GM18502 (cell line): ENCODE measurements at regions not wholly inside any gene's neighbourhood (a gene's known extent, or its start where the extent isn't known, plus 50 kb on each side); places are given as distances from the start of the nearest gene placed in this dataset.
"Not testable (repeated sequence)": the region's sequence is repeated elsewhere in the genome, so short reads cannot be mapped to it uniquely, and the experiment has no call there.

Experiments
- ATAC-seq: cut with Tn5 transposase; IDR thresholded peaks from one replicate; pipeline ENCODE4 v1.9.1; 2021; ENCODE audit warnings: mild to moderate bottlenecking; ENCODE audit not compliant: unreplicated experiment, poor library complexity

DNA sequence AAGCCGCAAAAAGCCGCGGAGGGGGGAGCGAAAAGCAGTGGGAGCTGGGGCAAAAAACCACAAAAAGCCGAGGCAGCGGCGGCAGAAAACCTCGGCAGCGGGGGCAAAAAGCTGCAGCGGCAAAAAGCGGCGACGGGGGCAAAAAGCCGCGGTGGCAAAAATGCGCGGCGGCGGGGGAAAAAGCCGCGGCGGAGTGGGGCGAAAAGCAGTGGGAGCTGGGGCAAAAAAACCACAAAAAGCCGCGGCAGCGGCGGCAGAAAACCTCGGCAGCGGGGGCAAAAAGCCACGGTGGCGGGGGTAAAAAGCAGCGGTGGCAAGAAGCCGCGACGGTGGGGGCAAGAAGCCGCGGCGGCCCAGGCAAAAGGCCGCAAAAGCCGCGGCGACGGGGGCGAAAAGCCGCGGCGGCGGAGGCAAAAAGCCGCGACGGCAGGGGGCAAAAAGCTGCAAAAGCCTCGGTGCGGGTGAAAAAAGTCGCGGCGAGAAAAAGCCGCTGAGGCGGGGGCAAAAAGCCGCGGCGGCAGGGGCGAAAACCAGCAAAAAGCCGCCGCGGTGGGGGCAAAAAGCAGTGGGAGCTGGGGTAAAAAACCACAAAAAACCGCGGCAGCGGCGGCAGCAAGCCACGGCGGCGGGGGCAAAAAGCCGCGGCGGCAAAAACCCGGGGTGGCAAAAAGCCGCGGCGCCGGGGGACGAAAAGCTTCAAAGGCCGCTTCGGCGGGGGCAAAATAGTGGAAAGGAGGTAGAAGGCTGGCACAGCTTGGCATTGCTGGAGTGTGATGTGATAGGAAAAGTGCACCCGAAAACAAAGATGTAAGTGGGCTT is 135.9 kb downstream of the ZNF92 start:
- no peak for ATAC-seq

DNA sequence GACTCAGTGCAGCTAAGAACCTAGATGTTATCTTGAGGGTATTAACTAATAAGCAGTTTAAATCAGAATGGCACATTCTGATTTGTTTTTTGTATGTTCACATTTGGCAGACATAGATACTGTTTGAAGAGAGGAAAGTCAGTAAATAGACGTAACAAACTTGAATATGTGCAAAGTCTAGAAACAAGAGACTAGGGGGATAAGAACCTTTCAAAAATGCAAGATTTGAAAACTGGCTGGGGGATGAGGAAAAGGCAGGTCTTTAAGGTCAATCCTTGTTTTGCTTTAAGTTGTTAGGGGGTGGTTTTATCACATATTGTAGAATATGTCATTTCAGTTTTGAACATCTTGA is 136.5 kb downstream of the ZNF92 start:
- ATAC-seq: not testable (repeated sequence)

DNA sequence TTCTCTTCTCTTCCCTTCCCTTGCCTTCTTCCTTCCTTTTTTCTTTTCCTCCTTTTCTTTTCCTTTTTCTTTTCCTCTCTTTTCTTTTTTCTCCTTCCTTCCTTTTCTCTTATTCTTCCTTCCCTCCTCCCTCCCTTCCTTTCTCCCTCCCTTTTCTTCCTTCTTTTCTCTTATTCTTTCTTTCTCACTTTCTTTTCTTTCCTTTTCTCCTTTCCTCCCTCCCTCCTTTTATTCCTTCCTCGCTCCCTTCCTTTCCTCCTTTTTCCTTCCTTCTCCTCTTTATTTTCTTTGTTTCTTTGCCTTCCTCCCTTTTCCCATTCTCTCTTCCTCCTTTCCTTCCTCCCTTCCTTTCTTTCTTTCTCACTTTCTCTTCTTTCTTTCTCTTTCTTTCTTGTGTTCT is 146.1 kb downstream of the ZNF92 start:
- ATAC-seq: not testable (repeated sequence)

DNA sequence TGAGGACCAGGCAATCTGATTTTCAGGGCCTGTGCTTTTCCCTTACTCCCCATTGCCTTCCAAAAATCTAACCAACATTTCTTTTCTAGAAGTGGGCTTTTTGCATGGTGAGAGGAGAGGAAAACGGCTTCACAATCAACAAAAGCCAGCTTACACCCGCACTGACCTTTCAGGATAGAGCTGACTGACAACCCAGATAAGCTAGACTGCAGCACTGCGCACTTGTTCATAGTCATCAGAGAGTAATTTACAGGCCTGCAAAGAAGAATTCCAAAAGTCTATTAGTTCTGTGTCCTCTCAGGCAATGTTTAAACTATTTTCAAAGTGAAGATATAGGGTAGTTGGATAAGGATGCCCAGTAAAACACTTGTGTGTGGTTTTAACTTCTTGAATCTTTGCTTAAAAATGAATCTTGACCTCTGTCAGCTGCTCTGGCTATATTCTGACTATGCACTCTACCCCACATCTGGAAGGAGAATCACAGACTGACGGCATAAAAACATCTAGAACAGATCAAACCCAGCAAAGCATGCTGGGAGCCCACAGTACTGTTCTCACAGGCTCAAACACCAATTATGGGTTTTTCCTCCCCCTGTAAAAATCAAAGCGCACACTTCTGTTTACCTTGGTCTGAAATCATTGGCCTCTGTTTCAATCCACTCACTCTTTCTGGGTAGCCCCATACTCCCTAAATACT is 172.0 kb downstream of the ZNF92 start:
- ATAC-seq: not testable (repeated sequence)

DNA sequence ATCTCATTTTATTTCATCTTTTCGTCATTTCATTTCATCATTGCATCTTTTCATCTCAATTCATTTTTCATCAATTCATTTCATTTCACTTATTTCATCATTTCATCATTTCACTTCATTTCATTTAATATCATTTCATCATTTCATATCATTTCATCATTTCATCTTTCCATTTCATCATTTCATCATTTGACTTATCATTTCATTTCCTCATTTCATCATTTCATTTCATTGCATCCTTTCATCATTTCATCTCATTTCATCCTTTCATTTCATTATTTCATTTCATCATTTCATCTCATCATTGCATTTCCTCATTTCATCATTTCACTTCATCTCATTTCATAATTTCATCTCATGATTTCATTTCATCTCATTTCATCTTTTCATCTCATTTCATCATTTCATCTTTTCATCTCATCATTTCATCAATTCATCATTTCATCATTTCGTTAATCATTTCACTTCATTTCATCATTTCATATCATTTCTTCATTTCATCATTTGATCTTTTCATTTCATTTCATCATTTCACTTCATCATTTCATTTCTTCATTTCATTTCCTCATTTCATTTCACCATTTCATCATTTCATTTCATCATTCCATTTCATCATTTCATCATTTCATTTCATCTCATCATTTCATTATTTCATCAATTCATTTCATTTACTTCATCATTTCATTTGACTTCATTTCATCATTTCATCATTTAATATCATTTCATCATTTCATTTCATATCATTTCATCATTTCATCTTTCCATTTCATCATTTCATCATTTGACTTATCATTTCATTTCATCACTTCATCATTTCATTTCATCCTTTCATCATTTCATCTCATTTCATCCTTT is 176.2 kb downstream of the ZNF92 start:
- ATAC-seq: not testable (repeated sequence)

DNA sequence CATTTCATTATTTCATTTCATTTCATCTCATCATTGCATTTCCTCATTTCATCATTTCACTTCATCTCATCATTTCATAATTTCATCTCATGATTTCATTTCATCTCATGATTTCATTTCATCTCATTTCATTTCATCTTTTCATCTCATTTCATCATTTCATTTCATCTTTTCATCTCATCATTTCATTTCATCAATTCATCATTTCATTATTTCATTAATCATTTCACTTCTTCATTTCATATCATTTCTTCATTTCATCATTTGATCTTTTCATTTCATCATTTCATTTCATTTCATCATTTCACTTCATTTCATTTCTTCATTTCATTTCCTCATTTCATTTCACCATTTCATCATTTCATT is 176.8 kb downstream of the ZNF92 start:
- ATAC-seq: not testable (repeated sequence)

DNA sequence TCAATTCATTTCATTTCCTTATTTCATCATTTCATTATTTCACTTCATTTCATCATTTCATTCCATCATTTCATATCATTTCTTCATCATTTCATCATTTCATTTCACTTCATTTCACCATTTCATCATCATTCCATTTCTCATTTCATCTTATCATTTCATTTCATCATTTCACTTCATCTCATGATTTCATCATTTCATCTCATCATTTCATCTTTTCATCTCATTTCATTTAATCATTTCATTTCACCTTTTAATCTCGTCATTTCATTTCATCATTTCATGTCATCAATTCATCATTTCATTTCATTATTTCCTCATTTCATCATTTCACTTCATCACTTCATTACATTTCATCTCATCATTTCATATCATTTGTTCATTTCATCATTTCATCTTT is 177.4 kb downstream of the ZNF92 start:
- not testable (repeated sequence) for ATAC-seq

DNA sequence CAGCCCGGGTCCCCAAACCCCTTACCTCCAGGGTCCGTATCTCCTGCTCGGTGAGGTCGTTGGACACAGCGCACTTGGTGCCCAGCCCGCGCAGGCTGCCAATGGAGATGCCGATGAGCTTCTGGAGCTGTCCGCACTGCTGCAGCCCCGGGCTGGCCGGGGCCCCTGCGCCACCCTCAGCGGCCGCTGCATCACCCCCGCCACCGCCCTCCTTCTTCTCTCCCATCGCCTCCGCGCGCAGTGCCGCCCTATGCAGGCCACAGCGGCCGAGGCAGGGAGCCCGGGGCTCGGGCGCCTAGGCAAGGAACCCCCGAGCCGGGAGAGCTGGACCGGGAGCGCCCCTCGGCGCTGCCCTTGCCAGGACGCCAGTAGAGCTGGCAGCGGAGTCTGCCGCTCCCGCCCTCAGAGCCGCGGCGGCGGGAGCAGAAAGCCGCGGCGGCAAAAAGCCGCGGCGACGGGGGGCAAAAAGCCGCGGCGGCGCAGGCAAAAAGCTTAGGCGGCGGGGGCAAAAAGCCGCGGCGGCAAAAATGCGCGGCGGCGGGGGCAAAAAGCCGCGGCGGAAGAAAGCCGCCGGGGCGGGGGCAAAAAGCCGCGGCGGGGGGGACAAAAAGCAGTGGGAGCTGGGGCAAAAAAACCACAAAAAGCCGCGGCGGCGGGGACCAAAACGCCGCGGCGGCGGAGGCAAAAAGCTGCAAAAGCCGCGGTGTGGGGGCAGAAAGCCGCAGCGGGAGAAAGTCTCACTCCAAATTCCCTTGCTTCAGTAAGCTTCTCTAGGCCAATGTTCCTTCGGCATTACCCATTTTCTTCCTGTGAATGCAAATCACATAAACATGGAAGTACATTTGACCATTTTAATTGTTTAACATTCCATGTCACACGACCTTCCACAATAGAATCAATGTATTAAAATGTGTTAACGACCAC is 181.2 kb downstream of the ZNF92 start:
- ATAC-seq: not testable (repeated sequence)

DNA sequence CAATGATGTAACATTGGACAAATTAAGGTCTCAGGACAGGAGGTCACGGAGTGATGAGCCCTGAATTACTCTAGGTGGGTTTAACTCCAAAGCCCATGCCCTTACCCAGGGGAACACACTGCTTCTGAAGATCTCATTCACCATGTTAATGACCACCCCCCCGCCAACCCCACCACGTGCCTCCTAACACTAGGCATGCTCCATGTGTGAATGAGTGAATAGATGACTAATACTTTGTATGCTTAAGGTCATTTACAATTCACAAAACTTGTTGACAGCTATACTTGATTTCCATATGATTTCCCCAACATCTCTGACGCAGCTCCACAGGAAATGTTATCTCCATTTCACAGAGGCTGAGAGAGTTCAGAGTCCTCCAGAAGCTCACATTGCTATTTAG is 184.9 kb downstream of the ZNF92 start:
- ATAC-seq: not testable (repeated sequence)

DNA sequence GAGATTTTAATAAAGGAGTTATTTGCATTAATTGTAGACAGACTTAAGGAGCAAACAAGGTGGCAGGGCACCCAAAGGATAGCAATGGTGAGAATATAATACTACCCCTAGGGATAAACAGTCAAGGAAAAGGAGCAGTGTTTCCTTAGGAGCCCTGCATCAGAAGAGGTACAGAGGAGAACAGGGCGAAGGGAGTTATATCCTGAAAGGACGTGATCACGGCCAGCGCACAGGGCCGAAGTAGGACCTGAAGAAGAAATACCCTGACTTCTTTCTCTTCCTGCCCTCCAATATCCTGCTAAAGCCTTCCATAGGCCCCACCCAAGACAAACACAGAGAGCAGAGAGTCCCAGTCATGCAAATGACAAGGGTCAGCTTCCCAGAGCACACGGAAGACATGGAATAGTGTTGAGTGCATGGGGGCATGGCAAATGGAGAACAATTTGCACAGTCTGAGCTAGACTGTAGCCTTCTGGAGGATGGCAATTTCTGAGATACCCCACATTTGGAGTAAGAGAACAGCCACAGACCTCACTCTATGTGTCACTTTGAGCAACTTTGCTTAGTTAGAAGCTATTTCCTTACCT is 188.2 kb downstream of the ZNF92 start:
- not testable (repeated sequence) for ATAC-seq

DNA sequence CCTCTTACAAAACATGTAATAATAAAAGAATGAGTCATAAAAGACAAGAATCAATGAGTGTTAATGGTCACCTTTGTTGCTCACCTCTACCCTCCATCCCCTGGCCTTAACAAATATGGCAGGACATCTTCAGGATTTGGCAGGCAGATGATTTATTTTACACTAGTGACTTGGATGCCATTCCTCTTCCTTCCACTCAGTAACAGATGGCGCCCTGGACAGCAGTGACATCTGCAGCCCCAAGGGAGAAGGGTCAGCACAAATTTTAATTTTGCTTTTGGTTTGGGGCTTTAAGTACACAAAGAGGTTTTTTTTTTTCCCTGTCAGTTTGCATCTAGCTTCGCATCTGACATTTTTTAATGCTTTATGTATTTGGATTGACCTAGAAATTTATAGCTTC is 188.9 kb downstream of the ZNF92 start:
- ATAC-seq: peak; percentile 81

DNA sequence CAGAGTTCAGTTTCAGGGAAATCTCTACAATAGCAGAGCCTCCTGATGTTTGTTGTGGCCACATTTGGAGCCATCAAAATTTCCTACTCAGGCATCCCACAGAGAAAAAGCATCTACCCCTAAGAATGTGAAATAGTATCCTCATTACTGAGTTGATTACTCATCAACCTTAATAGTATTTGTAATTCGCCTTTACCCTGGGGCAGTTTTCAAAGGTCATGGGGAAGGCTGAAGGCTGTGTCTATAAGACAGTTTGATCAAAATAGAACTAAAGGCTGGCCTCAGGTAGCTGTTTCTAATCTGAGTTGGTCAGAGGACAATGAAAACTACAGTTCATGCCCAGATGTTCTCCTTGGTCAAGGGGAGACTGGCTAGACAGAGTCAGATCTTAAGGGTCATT is 189.7 kb downstream of the ZNF92 start:
- not testable (repeated sequence) for ATAC-seq

DNA sequence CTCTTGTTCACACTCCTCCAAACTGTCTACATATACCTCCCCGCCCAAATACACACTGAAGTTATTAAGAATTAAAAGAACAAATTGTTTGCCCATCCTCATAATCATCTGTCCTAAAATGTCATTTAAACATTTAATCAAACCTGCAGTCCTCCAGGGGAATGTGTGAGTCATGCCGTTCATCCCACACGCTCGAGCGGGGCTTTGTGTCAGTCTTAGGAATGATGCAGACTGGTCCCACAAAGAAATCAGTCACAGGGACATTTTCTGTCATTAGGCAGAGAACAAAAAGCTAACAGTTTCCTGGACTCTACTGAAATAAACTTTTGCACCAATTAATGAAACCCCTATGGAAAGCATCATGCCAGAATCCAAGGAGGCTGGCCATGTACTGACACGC is 194.6 kb downstream of the ZNF92 start:
- not testable (repeated sequence) for ATAC-seq

DNA sequence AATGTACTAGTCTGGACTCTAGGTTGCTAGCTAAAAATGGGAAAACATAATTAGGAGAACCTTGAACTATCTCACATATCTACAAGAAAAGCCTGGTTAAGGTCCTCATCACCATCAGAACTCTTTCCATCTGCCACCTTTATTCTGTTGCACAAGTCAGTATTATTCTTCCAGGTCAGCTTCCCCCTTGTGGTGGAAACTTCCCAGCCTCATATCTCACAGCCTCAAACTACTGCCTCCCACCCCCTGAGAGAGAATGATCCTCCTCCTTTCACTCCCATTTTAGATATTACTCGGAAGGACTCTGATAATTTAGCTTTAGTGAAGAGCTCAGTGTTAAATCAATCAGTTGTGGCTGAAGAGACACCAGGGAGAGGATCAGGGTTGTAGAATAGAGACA is 197.3 kb downstream of the ZNF92 start:
- ATAC-seq: not testable (repeated sequence)

DNA sequence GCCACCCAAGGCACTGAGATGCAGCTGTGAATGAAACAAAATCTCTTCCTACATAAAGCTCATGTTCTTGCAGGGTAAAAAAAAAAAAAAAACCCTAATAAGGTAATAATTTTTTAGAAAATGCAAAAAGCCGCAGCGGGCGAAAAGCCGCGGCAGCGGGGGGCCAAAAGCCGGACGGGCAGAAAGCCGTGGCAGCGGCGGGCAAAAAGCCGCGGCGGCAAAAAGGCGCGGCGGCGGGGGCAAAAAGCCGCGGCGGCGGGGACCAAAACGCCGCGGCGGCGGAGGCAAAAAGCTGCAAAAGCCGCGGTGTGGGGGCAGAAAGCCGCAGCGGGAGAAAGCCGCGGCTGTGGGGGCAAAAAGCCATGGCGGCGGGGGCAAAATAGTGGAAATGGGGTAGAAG is 198.9 kb downstream of the ZNF92 start:
- ATAC-seq: not testable (repeated sequence)

DNA sequence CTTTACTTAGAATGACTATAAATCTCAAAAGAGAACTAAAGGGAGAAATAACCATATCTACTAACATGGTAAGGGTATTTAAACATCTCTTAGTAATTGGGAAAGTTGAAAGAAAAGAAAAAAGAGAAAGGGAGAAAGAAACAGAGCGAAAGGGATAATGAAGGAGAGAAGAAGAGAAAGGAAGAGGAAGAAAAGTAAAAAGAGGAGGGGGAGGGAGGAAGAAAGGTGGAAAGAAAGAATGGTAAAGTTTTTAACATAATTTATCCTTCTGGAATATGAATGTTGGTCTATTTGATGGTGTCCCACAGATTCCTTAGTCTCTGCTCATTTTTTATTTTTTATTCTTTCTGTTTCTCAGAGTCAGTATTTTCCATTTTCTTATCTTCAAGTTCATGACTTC is 202.7 kb downstream of the ZNF92 start:
- ATAC-seq: not testable (repeated sequence)

DNA sequence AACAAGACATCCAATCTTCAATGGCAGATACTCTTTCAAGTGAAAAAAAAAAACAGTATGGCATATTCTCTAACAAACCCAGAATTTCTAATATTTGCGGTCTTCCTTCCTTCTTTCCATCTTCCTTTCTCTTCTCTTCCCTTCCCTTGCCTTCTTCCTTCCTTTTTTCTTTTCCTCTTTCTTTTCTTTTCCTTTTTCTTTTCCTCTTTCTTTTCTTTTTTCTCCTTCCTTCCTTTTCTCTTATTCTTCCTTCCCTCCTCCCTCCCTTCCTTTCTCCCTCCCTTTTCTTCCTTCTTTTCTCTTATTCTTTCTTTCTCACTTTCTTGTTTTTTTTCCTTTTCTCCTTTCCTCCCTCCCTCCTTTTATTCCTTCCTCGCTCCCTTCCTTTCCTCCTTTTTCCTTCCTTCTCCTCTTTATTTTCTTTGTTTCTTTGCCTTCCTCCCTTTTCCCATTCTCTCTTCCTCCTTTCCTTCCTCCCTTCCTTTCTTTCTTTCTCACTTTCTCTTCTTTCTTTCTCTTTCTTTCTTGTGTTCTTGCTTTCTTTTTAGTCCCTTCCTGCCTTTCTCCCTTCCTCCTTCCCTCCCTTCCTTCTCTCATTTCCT is 209.0 kb downstream of the ZNF92 start:
- not testable (repeated sequence) for ATAC-seq

DNA sequence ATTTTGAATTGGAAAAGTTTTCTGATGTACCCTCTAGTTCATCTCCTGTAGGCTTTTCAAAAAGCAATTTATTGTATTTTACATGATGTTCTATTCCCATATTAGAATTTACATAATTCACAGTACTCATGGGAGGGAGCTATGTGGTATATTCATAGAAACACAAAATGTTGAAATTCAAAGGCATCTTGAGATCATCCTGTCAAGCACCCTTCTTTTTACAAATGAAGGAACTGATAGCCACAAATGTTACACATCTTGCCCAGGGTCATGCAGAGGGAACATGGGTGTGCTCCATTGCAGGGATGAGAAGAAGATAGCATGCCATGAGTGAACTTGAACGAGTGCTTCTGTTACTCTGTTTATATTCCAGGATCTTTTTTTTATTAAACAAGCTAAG is 228.8 kb downstream of the ZNF92 start:
- ATAC-seq: not testable (repeated sequence)

DNA sequence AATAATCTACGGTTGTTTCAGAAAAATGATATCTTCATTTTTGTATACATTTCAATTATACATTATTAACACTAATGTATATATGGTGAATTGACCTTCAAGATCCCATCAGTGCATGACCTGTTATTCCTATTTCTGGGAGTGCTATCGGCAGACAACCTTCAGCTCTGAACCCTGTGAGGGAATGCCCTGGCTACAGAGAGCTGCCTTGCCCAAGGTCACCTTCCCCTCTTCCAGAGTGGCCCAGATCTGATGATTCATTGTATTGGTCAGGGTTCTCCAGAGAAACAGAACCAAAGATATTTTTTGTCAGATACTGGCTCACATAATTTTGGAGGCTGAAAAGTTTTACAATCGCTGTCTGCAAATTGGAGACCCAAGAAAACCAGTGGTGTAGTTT is 235.5 kb downstream of the ZNF92 start:
- no peak for ATAC-seq
